Spinal cord (tissue), 9 donors: ENCODE measurements at regions not wholly inside any gene's neighbourhood (a gene's known extent, or its start where the extent isn't known, plus 50 kb on each side); places are given as distances from the start of the nearest gene placed in this dataset.

Experiments used
- DNase-seq, 6 donors: peaks; one replicate each; pipeline versions ENCODE4 v3.0.0 to v3.0.0-alpha.2; 2013 to 2015; ENCODE audit warnings: low spot score in 6 of 6, low read depth in 4 of 6
- H3K27ac ChIP-seq: one replicate; pipeline ENCODE4 v1.5.1; 2013; ENCODE audit warnings: low read depth, low read length, control low read depth
- H3K27me3 ChIP-seq: one replicate; pipeline ENCODE4 v1.6.1; 2013; ENCODE audit warnings: low read length; ENCODE audit not compliant: control insufficient read depth, insufficient read depth
- H3K36me3 ChIP-seq: one replicate; pipeline ENCODE4 v1.6.1; 2013; ENCODE audit warnings: low read length; ENCODE audit not compliant: control insufficient read depth, insufficient read depth
- H3K4me1 ChIP-seq: one replicate; pipeline ENCODE4 v1.6.1; 2013; ENCODE audit warnings: low read length; ENCODE audit not compliant: control insufficient read depth, insufficient read depth
- H3K4me3 ChIP-seq: one replicate; pipeline ENCODE4 v1.5.1; 2013; ENCODE audit warnings: low read depth, low read length, control low read depth
- H3K9me3 ChIP-seq: one replicate; pipeline ENCODE4 v1.6.1; 2013; ENCODE audit warnings: low read length; ENCODE audit not compliant: control insufficient read depth, insufficient read depth
- WGBS: methylation state at CpG from one replicate; pipeline ENCODE4 v1.1.5; 2013; ENCODE audit warnings: missing lambda C conversion rate; ENCODE audit not compliant: insufficient coverage; 5-methylcytosine and 5-hydroxymethylcytosine counted together
- donor health status: healthy.

DNA sequence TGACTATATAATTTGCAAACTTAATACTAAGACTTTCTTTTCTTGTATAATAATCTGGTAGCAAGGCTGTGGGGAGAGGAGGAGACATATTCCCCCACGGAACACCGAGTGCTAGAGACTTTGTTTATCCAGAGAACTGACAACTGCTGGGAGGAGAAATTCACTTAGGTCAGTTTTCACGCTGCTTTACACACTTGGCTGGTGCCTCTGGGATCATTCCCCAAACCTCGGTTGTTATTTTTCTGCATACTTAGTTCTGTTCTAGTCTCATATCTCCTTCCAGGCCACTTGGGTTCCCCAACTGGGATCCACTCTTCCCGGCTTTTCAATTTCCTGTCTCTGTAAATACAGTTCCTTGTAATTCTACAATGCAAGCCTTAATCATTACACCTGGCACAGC is 238.2 kb upstream of the ADAMTS16 start:
- H3K36me3 ChIP-seq = no peaks in the 10 kb centered on the region
- WGBS = 64% methylated on average over 3 of the region's 5 CpGs
- H3K4me1 ChIP-seq = peaks cover 6% of the 10 kb centered on the region
- peak in 1 of 6 donors; percentile 23 for DNase-seq
- H3K4me3 ChIP-seq = no peak overlapping the region
- no peaks in the 10 kb centered on the region for H3K9me3 ChIP-seq
- H3K27ac ChIP-seq = no peak overlapping the region
- no peaks in the 10 kb centered on the region for H3K27me3 ChIP-seq

DNA sequence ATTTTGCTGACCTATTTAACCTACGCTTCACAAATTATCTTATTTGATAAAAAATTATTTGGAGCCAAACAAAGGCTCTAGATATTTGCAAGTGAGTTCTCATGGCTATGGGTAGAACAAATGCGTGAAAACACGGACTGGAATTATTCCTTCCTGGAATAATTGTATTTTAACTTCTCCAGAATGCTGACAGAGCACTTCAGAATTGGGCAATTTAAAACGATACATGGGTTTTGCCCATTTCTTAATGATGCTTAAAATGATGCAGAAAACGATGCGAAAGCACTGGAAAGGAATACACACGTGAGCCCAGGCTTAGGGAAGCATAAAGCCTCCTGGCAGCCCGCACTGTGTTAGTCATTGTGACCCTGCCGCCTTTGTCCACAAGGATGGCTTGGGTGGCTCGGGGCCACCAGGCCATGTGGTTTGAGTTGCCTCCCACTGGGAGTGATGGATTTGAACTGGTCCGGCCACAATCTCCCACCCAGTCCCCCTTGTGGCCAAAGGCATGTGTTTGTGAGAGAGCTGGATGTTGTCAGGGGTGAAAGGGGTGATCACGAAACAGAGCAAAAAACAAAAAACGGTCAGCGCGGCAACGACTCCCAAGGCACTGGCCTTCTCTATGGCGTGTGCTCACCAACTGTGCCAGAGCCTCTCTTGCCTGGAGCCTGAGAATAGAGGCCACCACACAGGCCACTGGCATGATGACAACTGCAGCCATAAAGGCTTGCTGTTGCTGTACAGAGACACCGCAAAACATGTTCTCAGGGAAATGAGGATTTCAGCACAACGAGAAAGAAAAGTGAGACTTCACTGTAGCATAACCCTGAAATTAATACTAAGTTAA is 234.2 kb upstream of the ADAMTS16 start:
- peak in 3 of 6 donors; percentile 11 to 61 (median 58) for DNase-seq
- 70% methylated on average over 13 of the region's 19 CpGs for WGBS
- no peaks in the 10 kb centered on the region for H3K36me3 ChIP-seq
- H3K27me3 ChIP-seq = no peaks in the 10 kb centered on the region
- no peak overlapping the region for H3K27ac ChIP-seq
- H3K9me3 ChIP-seq = no peaks in the 10 kb centered on the region
- H3K4me1 ChIP-seq = peaks cover 10% of the 10 kb centered on the region
- H3K4me3 ChIP-seq = no peak overlapping the region

DNA sequence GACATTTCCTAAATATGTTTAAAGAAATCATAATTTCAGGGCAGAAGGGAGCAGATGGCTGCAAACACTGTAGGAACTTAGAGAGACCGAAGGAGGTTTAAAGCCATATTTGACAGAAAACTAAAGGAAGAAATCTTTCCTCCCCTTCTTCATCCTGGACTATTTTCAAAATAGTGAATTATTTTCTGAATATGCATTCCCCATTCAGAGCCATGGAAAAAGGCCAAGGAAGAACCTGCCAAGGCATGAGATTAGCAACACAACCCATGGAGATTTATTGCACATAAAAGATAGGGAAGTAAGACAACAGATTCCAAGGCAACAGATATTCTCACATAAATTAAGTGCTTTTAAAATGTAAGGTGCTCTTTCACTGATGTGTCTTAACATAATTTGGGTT is 233.3 kb upstream of the ADAMTS16 start:
- H3K27me3 ChIP-seq = no peaks in the 10 kb centered on the region
- WGBS = no CpG with 5 or more reads among the region's 1 CpG
- DNase-seq = peak in 2 of 6 donors; percentile 58 to 94
- no peak overlapping the region for H3K4me3 ChIP-seq
- H3K36me3 ChIP-seq = no peaks in the 10 kb centered on the region
- no peaks in the 10 kb centered on the region for H3K9me3 ChIP-seq
- H3K27ac ChIP-seq = no peak overlapping the region
- H3K4me1 ChIP-seq = peaks cover 10% of the 10 kb centered on the region

GRCh38 chr5:4907571-4907970 is 232.6 kb upstream of the ADAMTS16 start:
- Histone ChIP-seq H3K36me3 (no peaks in the 10 kb centered on the region), H3K27me3 (no peaks in the 10 kb centered on the region), H3K4me3 (no peak overlapping the region), H3K4me1 (peaks cover 10% of the 10 kb centered on the region), H3K9me3 (no peaks in the 10 kb centered on the region), H3K27ac (no peak overlapping the region)
- 79% methylated on average over 2 of the region's 3 CpGs for WGBS
- DNase-seq = peak in 2 of 6 donors; percentile 30 to 31

DNA sequence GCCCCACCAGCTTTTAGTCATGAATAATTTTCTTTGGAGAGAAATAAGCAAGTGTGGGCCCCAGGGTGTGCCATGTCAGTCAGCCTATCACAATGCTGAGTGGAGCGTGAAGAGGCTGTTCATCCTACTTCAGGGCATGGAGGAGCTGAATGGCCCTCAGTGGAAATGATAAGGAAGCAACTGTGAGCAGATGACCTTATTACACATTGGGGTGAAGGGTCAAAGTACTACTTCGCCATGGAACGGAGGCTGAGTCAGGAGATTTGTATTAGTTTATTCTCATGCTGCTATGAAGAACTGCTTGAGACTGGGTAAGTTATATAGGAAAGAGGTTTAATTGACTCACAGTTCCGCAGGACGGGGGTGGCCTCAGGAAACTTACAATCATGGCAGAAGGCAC is 231.0 kb upstream of the ADAMTS16 start:
- Histone ChIP-seq H3K4me3 (no peak overlapping the region), H3K4me1 (peaks cover 10% of the 10 kb centered on the region), H3K27me3 (no peaks in the 10 kb centered on the region), H3K9me3 (no peaks in the 10 kb centered on the region), H3K36me3 (no peaks in the 10 kb centered on the region), H3K27ac (no peak overlapping the region)
- no peak for DNase-seq
- WGBS = 94% methylated on average over 5 of the region's 5 CpGs

- no peaks in the 10 kb centered on the region for H3K27me3 ChIP-seq
- H3K36me3 ChIP-seq = no peaks in the 10 kb centered on the region
Measured at GRCh38 chr5:4911646-4912403, 228.3 kb upstream of the ADAMTS16 start.

GRCh38 chr5:4921929-4922328 is 218.2 kb upstream of the ADAMTS16 start:
- H3K4me3 ChIP-seq = no peak overlapping the region
- no peak overlapping the region for H3K27ac ChIP-seq
- DNase-seq = no peak
- 68% methylated on average over 3 of the region's 5 CpGs for WGBS
- H3K4me1 ChIP-seq = no peaks in the 10 kb centered on the region
- H3K36me3 ChIP-seq = no peaks in the 10 kb centered on the region
- no peaks in the 10 kb centered on the region for H3K9me3 ChIP-seq
- no peaks in the 10 kb centered on the region for H3K27me3 ChIP-seq

More at GRCh38 chr5:4911646-4912403, 228.3 kb upstream of the ADAMTS16 start:
- no peak overlapping the region for H3K4me3 ChIP-seq
- no peak for DNase-seq
- H3K27ac ChIP-seq = no peak overlapping the region
- WGBS = 91% methylated on average over 4 of the region's 6 CpGs
- H3K4me1 ChIP-seq = peaks cover 4% of the 10 kb centered on the region
- H3K9me3 ChIP-seq = no peaks in the 10 kb centered on the region

DNA sequence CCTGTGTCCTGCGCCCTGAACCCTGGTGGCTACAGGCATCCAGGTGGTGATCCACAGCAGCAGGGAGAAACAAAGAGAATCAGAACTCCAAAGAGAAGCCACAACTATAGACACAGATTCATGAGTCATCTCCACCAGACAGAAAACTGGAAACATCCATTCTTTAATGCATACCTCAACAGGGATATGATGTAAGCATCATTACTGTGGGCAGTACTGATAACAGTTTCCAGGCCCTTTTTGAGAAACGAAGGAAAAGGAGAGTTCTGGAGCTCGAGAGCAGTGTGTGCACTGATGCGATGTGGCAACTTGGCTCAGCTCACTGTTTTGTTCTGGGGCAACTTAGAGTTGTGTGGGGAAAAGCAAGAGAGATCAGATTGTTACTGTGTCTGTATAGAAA is 215.6 kb upstream of the ADAMTS16 start:
- Histone ChIP-seq H3K9me3 (no peaks in the 10 kb centered on the region), H3K36me3 (no peaks in the 10 kb centered on the region), H3K4me1 (no peaks in the 10 kb centered on the region), H3K4me3 (no peak overlapping the region), H3K27me3 (no peaks in the 10 kb centered on the region), H3K27ac (no peak overlapping the region)
- no peak for DNase-seq
- 88% methylated on average over 4 of the region's 4 CpGs for WGBS

GRCh38 chr5:4927097-4927496 is 213.0 kb upstream of the ADAMTS16 start:
- Histone ChIP-seq H3K9me3 (no peaks in the 10 kb centered on the region), H3K4me3 (no peak overlapping the region), H3K36me3 (no peaks in the 10 kb centered on the region), H3K4me1 (no peaks in the 10 kb centered on the region), H3K27me3 (no peaks in the 10 kb centered on the region), H3K27ac (no peak overlapping the region)
- DNase-seq = peak in 1 of 6 donors; percentile 25
- 33% methylated on average over 1 of the region's 2 CpGs for WGBS
